Embryonic facial prominence (tissue), 1 donor: ENCODE measurements at regions not wholly inside any gene's neighbourhood (a gene's known extent, or its start where the extent isn't known, plus 50 kb on each side); places are given as distances from the start of the nearest gene placed in this dataset.

ENCODE experiments used
- DNase-seq: peaks from one replicate; pipeline ENCODE4 v3.0.0-alpha.2; 2016; ENCODE audit errors: extremely low spot score

DNA sequence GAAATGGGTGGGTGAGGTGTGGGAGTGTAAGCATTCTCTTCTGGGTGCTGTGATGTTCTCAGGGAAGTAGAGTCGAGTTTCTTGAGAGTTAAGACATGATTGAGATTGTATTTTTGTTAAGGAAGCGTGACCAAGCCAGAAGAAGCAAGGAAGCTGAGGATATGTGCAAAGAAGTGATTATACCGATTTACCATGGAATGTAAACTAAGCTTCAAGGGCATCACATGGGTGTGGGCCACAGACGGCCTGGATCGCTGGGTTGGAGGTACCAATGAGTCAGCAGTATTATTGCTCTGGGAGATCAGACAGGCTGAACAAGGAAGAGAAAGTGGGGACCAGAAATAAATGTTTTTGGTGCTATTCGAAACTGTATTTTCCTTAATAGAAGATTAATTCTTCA, 184.1 kb upstream of the GMDS start:
- no peak for DNase-seq

DNA sequence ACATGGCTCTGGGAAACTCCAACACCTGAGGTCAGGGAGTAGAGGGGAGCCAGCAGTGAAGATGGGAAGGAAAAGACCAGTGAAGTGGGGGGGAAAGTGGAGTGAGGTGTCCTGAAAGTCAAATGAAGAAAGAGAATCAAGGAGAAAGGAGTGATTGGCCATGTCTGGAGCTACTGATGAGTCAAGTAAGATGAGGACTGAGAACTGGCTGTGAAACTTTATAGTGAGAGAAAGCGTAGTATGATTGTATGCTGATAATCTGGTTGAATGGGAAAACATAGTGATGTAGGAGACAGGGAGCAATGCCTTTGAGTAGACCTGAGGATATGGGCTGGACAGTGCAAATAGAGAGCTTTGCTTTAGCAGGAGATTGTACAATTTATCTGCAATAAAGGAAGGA, 183.6 kb upstream of the GMDS start:
- no peak for DNase-seq

DNA sequence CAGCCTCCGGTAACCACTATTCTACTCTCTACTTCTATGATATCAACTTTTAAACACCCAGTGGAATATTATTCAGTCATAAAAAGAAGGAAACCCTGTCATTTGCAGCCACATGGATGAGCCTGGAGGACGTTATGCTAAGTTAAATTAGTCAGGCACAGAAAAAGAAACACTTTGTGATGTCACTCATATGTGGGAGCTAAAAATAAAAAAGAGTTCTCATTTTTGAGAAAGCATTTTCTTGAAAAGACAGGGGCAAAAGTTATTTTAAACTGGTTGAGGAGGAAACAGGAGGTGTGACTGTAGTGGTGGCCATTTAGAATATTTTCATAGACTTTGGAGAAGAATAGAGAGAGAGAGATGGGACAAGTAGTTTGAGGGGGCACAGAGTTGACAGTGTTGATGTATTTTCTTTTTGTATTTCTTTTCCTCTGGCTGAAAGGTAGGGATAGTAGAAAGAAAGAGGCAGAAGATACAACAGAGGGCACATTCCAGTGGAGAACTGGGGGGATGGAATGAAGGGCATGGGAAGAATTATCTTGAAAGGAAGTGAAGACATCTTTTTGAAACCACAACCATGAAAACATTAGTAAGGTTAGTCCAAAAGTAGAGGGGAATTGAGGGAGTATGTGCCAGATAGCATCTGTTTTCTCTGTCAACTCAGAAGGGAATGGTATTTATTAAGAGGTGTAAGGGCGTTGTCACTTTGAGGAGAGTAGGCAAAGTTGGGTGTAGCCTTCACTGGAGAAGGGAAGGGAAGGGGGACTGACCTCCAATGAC, 181.3 kb upstream of the GMDS start:
- no peak for DNase-seq

DNA sequence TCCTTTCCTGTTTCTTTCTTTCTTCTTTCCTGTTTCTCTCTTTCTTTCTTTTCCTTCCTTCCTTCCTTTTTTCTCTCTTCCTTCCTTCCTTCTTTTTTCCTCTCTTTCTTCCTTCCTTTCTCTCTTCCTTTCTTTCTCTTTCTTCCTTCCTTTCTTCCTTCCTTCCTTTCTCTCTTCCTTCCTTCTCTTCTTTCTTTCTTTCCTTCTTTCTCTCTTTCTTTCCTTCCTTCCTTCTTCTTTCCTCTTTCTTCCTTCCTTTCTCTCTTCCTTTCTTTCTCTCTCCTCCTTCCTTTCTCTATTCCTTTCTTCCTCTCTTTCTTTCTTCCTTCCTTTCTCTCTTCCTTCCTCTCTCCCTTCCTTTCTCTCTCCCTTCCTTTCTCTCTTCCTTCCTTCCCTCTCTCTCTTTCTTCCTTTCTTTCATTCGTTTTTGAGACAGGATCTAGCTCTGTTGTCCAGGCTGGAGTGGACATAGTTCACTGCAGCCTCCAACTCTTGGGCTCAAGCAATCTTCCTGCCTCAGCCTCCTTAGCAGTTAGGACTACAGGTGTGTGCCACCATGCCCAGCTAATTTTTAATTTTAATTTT, 170.8 kb upstream of the GMDS start:
- DNase-seq, result no peak

DNA sequence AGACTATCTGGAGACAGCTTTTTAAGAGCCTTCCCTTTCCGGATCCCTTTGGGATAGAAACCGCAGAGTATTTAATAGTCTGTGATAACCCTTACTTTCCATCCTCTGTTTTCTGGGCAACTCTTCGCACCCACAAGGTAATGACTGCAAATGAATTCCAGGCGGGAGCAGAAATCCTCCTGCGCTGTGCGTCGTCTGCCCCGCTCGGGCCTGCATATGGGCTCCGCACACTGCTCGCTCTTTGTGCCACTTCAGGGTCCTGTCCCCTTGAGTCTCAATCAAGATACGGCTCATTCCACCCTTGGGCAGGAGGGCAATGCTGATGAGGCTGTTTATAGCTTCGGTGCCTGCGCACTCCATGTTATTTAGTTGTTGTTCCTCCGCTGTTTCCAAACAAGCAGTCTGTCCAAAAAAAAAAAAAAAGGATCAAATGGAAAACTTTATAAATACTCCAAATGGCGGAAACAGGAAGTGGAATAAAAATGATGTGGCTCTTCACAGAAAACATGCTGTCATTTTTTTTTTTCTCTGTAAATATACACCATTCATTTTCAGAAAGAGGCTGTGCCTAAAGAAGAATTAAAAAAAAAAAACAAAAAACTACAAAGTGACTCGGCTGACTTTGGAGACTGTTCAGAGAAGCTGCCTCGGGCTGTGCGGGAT, 169.6 kb upstream of the GMDS start:
- no peak for DNase-seq

DNA sequence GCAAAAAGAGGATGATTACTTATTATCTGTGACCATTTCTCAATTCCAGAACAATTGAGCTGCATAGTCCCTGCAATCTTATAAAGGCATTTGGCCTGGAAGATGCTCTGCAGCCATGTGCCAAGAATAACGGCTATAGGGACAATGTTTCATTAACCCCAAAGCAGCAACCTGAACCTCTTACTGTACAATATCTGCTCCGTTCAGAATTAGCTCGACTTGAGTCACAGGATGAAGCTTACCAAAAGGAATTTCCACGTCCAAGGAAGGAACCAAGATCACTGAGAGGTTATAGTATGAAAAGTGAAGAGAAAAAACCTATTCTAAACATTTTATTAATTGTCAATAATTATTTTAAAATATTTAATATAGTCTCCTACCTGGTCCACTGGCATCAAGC, 167.3 kb upstream of the GMDS start:
- no peak for DNase-seq

DNA sequence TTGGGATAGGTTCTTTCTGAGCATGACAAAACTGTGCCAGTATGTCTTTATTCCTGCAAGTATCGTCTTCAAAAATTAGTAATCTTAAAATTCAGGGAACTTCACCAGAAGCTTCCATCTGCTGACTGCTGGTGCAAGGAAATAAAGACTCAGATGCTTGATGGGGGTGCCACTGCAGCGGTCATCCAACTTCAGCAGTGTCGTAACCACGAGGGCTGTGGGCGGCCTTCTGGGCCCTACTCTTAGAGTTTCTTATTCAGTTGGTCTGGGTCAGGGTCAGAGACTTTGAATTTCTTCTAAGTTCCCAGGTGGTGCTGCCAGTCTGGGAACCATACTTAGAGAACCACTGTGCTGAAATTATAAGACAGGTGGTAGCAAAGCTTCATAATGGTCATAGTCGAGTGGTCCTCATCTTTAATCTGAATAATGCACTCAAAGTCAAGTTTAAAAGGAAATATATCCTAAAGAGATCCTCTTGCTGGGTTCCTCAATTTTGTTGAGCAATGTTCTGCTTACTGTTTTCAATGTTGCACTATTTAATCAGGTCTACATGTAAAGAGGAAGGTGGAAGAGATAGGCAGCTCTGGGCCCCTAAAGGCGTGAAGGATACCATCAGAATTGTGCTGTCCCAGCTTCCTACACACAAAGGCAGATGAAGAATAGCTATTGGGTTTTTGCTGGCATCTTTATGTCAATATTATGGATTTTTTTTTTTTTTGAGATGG, 165.4 kb upstream of the GMDS start:
- no peak for DNase-seq

DNA sequence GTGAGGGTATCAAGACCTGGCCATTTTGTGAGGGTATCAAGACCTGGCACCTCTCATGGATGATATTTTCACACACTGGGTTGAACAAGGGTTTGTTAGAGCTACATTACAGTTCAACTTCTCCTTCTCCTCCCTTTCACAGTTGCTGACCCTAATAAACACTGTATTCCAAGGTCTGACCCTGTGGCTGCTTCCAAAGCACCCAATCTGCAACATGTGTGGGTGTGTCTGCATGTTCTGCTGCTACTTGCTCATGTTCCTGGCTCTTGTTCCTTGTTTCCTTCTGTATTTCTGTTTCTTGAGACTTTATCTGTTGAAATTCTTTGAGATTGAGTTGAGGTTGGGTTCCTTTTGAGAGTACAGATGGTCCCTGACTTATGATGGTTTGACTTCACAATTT, 162.1 kb upstream of the GMDS start:
- no peak for DNase-seq

DNA sequence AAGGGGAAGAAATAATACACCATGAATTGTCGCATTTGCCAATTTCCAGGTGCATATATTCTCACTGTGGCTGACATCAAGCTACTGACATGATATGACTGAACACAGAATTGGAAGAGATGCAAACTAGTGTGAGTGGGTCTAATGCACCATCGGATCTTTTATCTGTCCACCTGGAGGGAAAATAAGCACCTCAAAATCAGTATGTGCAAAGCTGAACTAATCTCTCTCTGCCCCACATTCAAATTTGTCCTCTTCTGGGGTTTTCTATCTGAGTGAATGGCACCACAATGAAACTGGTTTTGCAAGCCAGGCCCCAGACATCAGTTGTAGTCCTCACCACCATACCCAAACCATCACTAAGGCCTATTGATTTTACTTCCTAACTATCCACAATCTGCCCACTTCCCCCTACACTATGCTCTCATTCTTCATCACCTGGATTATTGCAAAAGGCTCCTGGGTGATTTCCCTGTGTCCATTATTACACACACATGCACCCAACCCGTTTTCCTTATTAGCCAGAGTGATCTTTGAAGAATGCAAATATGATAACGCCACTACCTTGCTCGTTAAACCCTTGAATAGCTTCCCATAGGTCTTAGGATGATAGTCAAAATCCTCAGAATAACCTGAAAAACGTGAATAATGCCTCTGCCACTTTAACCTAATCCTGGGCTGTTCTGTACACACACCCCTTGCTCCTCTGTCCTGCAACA, 159.0 kb upstream of the GMDS start:
- no peak for DNase-seq

DNA sequence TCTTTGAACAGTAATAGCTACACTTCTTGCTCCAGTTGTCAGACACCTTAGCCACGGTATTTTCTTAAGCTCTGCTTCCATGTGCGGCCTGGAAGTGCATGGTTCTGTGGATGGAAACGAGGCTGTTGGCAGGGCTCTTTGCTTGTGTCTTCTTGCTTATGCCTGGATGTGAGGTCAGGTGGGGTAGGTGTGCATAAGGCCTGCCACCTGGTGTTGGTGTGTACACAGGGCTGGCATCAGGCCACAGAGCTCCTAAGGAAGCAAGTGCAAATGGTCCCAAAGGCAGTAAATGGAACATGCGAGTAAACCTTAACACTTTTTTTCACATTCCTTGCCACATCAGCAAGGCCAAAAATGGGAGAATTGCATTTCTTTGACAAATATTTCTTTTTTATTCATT, 158.1 kb upstream of the GMDS start:
- no peak for DNase-seq

DNA sequence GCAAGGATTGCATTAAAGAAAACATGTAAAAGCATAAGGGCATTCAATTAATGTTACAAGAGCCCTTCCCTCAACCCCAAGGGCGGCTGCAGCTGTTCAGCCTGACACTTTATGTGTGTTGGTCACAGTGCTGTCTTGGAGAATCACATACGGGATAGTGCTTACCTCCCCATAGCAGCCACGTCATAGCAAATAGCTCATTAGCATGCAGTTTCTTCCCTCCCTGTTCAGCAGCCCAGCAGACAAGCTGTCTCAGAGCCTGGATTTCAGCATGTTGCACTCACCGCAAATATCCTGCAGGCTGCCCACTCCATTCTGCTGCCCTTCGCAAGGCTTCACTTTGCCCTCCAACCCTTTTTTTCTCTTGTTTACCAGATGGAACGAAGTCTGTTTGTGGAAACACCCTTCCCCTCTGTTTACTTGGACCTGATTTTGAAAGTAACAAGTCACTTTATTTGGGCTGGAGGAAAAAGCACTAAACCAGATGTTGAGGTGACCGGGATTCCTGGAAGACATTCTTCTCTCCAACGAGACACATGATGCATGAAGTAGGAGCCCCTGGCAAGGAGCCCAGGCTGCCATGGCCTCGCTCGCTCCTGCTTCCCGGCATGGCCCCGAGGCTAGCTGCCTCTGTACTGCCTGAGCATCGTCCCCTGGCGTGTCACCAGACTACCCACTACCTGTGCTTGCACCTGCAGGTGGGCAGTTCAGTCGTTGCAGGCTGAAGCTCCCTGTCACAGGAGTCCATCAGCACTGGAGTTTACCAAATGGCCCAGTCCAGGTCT, 151.6 kb upstream of the GMDS start:
- no peak for DNase-seq

DNA sequence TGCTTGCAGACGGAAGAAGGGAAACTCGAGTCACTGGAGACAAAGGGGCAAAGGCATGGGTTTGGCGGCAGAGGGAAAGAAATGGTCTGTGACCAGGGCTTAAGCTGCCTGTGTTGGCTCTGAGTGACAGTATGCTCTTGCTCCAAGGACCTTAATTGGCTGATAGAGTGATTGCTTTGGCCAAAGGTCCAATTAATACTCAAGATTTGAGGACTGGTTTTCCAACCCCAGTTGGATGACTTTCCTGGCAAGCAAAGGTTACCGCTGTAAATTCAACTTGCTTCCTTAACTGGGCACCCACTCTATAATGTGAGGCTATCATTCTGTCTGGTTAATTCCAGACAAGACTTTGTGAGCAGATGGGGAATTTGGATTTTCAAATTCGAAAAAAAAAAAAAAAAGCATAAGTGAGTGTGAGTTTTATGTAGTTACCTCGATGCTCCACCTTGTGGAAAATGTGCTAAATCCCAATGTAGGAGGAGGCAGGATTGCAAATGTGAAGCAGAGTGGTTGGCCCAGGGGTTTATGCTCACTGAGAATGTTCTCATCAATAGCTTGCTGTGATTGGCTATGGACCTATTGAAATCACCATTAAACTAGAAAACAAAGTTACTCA, 150.7 kb upstream of the GMDS start:
- no peak for DNase-seq

DNA sequence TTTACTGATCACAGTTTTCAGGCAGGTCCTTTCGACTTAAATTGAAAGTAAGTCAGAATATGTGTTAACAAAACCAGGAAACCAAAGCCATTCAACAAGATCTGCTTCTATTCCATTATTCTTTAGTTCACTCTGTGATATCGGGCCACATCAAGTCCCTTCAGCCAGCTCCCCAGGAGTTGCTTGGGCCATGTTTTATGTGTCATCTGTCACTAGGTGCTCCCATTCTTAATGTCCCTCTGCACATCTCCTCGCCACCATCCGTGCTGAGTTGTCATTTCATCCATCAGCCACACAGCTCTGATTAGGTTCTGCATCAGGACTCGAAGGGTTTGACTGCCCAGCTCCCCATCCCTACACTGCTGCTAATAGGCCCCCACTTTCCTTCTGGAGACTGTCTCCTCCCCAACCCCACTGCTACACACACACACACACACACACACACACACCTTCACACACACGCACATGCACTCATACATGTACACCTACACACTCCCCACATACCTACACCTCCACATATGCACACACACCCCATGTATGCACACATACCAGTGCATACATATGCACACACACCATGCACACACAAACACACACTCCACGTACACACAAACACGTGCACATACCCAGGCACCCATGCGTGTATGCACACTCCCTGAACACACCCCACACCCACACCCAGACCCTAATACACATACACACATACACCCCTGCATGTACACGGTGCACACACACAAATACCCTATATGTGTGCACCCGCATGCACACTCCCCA, 143.3 kb upstream of the GMDS start:
- no peak for DNase-seq

DNA sequence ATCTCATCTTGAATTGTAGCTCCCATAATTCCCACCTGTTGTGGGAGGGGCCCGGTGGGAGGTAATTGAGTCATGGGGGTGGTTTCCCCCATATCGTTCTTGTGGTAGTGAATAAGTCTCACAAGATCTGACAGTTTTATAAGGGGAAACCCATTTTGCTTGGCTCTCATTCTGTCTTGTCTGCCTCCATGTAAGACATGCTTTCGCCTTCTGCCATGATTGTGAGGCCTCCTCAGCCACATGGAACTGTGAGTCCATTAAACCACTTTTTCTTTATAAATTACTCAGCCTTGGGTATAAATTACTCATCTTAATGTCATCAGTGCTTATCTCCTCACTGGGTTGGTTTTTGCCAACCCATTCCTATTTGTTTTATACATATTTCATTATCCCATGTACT, 142.0 kb upstream of the GMDS start:
- DNase-seq, result no peak

DNA sequence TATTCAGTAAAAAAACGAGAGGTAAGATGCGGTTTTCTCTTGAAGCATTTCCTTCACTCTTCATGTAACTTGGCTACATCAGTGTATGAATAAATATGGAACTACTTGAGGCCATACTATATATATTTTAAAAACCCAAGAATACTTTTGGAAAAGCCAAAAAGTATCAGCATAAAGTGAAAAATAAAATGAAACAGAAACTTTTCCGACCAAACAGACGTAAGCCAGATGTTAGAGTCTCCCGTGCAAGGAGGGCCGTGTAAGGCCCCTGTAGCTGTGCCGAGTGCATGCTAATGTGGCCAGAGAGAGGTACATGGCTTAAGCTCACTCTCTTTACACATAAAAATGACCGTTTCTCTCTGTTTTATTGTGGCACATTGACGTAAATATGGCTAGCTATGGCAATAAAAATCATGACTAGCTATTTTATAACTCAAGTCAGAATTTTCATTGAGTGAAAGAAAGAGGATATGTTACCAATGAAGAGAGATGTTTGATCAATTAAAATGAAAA, 140.1 kb upstream of the GMDS start:
- no peak for DNase-seq

DNA sequence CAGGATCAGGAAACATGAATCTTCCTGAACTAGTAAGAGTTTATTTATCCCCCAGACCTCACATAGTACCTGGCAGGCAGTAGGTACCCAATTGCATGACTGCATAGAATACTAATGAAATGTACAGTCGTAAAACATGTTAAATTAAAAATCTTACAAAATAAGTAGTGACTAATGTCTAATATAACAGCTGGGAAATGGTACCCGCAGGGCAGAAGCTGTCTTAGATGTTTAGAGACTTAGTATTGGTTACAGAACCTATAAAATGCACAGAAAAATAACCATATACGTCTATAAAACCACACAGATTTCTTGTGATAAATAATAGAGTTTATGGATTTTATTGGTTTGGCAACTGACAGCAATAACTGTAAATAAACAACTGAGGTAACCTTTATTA, 139.1 kb upstream of the GMDS start:
- DNase-seq, result no peak

DNA sequence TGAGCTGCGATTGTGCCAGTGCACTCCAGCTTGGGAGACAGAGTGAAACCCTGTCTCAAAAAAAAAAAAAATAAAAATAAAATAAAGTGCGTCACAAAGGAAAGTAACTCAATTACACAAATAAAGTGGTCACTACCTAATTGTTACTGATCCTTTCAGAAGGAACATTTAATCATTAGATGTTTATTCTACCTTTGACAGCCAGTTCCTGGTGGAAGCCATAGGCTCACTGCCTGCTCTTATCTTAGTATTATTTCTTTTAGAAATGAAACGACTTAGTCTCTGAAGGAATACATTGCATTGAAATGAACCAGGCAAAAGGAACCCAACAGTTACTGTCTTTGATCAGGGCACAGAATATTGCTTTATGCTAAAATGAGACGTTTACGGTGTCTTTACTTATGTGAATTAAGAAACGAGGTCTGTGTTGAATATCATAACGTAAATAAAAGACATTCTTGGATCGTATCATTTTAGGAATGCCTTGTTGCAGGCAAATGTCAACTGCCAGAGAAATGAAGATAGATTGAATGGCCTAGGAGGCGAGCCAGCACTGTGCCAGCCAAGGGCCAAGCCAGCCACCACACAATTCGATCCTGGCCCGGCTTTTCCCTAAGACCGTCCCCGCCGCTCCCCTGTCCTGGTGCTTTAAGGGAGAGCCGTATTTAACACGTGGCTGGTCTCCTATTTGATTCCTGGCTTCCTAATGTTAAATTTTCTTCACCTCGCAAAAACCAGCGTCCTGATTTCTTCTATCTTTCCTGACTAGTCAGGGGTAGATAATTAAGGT, 136.7 kb upstream of the GMDS start:
- no peak for DNase-seq

DNA sequence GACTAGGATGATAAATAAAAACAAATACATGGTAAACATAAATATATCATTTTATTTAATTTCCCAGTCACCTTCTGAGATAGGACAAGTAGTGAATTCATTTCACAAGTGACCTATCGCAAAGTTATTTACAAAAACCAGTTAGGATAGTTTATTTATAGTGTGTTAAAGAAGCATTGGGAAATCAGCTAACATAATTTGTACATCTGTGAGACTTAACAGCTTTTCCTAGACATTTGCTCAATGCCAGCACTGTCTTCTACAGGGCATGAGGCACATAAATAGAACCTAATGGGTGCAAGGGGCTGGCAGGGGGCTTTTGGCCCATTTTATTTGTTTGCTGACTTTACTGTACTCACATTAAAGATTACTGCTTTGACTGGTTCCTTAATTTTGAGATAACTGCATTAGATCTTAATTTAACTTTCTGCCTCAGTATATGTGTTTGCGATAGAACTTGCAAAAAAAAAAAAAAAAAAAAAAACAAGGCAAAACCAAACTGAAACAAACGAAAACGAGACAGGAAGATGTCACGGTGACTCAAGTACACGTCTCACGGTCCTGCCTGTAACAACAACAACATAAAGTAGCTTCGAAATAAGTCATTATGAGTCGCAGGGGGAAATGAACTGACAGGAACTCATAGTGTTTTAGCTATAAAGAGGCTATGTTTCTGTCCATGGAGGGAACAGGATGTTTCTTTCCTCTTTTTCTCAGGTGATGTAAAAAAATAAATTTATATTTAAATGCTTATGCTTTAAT, 133.7 kb upstream of the GMDS start:
- DNase-seq, result no peak
